ENCODE measurements at regions not wholly inside any gene's neighbourhood (a gene's known extent, or its start where the extent isn't known, plus 50 kb on each side); places are given as distances from the start of the nearest gene placed in this dataset.

GRCh38 chr10:129345763-129346162 lies 121.3 kb upstream of the MGMT start:
- no peak for DNase-seq (ENCODE audit: low read depth in 2 of 2)

GRCh38 chr10:129350690-129351089 lies 116.4 kb upstream of the MGMT start:
- DNase-seq (ENCODE audit: low read depth in 2 of 2) = no peak

- no peak for DNase-seq (ENCODE audit: low read depth in 2 of 2)
Observed at GRCh38 chr10:129353101-129353500, 113.9 kb upstream of the MGMT start.

GRCh38 chr10:129360046-129360445 lies 107.0 kb upstream of the MGMT start:
- no peak for DNase-seq (ENCODE audit: low read depth in 2 of 2)

- no peak for DNase-seq (ENCODE audit: low read depth in 2 of 2)
Observed at GRCh38 chr10:129361676-129362376, 105.2 kb upstream of the MGMT start.

- no peak for DNase-seq (ENCODE audit: low read depth in 2 of 2)
Observed at GRCh38 chr10:129364949-129365348, 102.1 kb upstream of the MGMT start.

GRCh38 chr10:129365767-129366402 lies 101.2 kb upstream of the MGMT start:
- DNase-seq (ENCODE audit: low read depth in 2 of 2) = no peak

GRCh38 chr10:129366450-129366849 lies 100.6 kb upstream of the MGMT start:
- DNase-seq (ENCODE audit: low read depth in 2 of 2) = no peak

- no peak for DNase-seq (ENCODE audit: low read depth in 2 of 2)
Observed at GRCh38 chr10:129369566-129369965, 97.5 kb upstream of the MGMT start.

GRCh38 chr10:129371541-129371940 lies 95.5 kb upstream of the MGMT start:
- DNase-seq (ENCODE audit: low read depth in 2 of 2) = no peak

GRCh38 chr10:129372172-129372571 lies 94.9 kb upstream of the MGMT start:
- DNase-seq (ENCODE audit: low read depth in 2 of 2) = no peak

GRCh38 chr10:129373231-129373630 lies 93.8 kb upstream of the MGMT start:
- DNase-seq (ENCODE audit: low read depth in 2 of 2) = no peak

- no peak for DNase-seq (ENCODE audit: low read depth in 2 of 2)
Observed at GRCh38 chr10:129373718-129374117, 93.3 kb upstream of the MGMT start.

GRCh38 chr10:129375171-129375570 lies 91.9 kb upstream of the MGMT start:
- no peak for DNase-seq (ENCODE audit: low read depth in 2 of 2)

- no peak for DNase-seq (ENCODE audit: low read depth in 2 of 2)
Observed at GRCh38 chr10:129375912-129376311, 91.1 kb upstream of the MGMT start.

GRCh38 chr10:129380279-129380678 lies 86.8 kb upstream of the MGMT start:
- DNase-seq (ENCODE audit: low read depth in 2 of 2) = no peak

- DNase-seq (ENCODE audit: low read depth in 2 of 2) = no peak
Observed at GRCh38 chr10:129381741-129382140, 85.3 kb upstream of the MGMT start.

GRCh38 chr10:129382401-129382800 lies 84.6 kb upstream of the MGMT start:
- DNase-seq (ENCODE audit: low read depth in 2 of 2) = no peak

GRCh38 chr10:129383651-129384050 lies 83.4 kb upstream of the MGMT start:
- no peak for DNase-seq (ENCODE audit: low read depth in 2 of 2)

GRCh38 chr10:129385600-129385999 lies 81.4 kb upstream of the MGMT start:
- DNase-seq (ENCODE audit: low read depth in 2 of 2) = no peak

GRCh38 chr10:129386415-129387257 lies 80.4 kb upstream of the MGMT start:
- DNase-seq (ENCODE audit: low read depth in 2 of 2) = no peak

GRCh38 chr10:129387258-129387525 lies 79.8 kb upstream of the MGMT start:
- DNase-seq (ENCODE audit: low read depth in 2 of 2) = no peak

GRCh38 chr10:129388435-129388834 lies 78.6 kb upstream of the MGMT start:
- no peak for DNase-seq (ENCODE audit: low read depth in 2 of 2)
